ENCODE measurements at regions not wholly inside any gene's neighbourhood (a gene's known extent, or its start where the extent isn't known, plus 50 kb on each side); places are given as distances from the start of the nearest gene placed in this dataset.

DNA sequence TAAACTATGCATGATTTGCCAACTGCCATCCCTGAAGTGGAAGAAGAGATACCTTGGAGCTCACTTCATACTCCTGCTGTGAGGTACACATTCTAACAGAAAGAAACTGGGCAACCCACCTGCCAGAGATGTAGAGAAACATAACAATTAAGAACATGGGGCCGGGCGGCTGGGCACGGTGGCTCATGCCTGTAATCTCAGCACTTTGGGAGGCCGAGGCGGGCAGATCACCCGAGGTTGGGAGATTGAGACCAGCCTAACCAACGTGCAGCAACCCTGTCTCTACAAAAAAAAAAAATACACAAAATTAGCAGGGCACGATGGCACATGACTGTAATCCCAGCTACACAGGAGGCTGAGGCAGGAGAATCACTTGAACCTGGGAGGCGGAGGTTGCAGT, 402.6 kb upstream of the ANKRD30A start:
- H3K4me3 ChIP-seq = no peak overlapping the region
- TF ChIP-seq EP300 (IDR thresholded peaks at IDR 0.05) = no peak
- no peak for TF ChIP-seq POLR2A (IDR thresholded peaks at IDR 0.05)
- TF ChIP-seq, protein P1, sequence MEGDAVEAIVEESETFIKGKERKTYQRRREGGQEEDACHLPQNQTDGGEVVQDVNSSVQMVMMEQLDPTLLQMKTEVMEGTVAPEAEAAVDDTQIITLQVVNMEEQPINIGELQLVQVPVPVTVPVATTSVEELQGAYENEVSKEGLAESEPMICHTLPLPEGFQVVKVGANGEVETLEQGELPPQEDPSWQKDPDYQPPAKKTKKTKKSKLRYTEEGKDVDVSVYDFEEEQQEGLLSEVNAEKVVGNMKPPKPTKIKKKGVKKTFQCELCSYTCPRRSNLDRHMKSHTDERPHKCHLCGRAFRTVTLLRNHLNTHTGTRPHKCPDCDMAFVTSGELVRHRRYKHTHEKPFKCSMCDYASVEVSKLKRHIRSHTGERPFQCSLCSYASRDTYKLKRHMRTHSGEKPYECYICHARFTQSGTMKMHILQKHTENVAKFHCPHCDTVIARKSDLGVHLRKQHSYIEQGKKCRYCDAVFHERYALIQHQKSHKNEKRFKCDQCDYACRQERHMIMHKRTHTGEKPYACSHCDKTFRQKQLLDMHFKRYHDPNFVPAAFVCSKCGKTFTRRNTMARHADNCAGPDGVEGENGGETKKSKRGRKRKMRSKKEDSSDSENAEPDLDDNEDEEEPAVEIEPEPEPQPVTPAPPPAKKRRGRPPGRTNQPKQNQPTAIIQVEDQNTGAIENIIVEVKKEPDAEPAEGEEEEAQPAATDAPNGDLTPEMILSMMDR (IDR thresholded peaks at IDR 0.05) = no peak
- no peak for DNase-seq (ENCODE audit: low spot score in 2 of 2)
- peaks cover 0 to 11% (median 0%) of the 10 kb centered on the region in 4 donors for H3K4me1 ChIP-seq
- H3K36me3 ChIP-seq = no peaks in the 10 kb centered on the region
- WGBS, 2 donors = 95 to 98% methylated on average over 9 of the region's 9 CpGs
- H3K27me3 ChIP-seq = no peaks in the 10 kb centered on the region
- no peak overlapping the region for H3K27ac ChIP-seq
- H3K9me3 ChIP-seq = no peaks in the 10 kb centered on the region

DNA sequence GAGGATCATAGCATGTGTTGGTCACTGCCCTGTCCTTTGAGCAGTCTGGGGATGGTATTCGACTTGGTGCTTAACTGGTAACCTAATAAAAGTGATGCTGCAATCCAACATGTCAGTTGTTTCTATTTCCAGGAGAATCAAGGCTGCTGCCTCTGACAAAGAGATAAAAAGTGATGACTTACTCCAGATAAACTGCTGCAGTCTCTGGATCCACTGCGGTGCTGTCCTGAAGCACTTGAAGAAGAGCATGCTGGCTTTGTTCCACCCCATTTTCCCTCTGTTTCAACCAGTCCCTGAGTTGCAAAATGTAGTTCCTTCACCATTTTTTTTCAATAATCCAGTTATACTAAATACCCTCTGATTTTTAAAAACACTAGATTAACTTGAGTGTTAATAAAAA, 403.5 kb upstream of the ANKRD30A start:
- H3K4me3 ChIP-seq = no peak overlapping the region
- H3K36me3 ChIP-seq = no peaks in the 10 kb centered on the region
- no peak overlapping the region for H3K27ac ChIP-seq
- 42 to 67% methylated on average over 2 of the region's 2 CpGs for WGBS, 2 donors
- peaks cover 0 to 11% (median 0%) of the 10 kb centered on the region in 4 donors for H3K4me1 ChIP-seq
- DNase-seq (ENCODE audit: low spot score in 2 of 2) = no peak
- TF ChIP-seq POLR2A (IDR thresholded peaks at IDR 0.05) (no peak), EP300 (IDR thresholded peaks at IDR 0.05) (no peak)
- TF ChIP-seq, protein P1 (IDR thresholded peaks at IDR 0.05) = no peak
- no peaks in the 10 kb centered on the region for H3K9me3 ChIP-seq
- no peaks in the 10 kb centered on the region for H3K27me3 ChIP-seq

DNA sequence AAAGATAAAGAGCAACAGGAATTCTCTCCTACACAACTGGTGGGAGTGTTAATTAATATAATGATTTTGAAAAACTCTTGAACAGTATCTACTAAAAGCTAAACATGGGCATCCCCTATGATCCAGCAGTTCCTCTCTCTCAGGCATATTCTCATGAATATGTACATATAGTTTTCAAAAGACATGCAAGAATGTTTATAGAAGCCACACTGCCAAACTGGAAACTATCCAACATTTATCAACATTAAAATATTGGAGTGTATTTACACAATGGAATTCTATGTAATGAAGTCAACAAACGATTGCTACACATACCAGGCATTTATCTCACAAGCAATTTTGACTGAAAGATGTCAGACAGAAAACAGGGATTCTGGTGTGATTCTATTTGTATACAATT, 404.5 kb upstream of the ANKRD30A start:
- WGBS, 2 donors = 14 to 26% methylated on average over 1 of the region's 1 CpG

DNA sequence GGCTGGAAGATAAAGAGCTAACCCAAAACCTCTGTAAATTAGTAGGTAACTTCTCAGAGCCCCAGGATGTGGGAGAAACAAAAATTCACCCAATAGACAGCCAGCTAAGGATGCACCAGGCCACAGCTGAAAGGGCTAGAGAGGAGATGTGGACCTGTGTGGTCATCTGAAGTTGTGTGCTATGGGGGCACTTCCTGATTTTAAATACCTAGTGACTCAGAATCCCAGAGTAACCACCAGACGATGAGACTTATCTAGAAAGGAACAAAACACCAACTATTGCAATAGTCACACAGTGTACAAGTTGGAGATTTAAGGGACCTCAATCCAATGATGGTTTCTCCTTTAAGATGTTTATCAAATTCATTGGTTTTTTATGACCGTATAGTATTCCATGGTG, 408.3 kb upstream of the ANKRD30A start:
- no peak for DNase-seq (ENCODE audit: low spot score in 2 of 2)

More for the DNA sequence above, 404.5 kb upstream of the ANKRD30A start:
- TF ChIP-seq POLR2A (IDR thresholded peaks at IDR 0.05) (no peak), EP300 (IDR thresholded peaks at IDR 0.05) (no peak)
- TF ChIP-seq, protein P1 (IDR thresholded peaks at IDR 0.05) = no peak
- H3K27me3 ChIP-seq = no peaks in the 10 kb centered on the region
- H3K27ac ChIP-seq = no peak overlapping the region
- H3K36me3 ChIP-seq = no peaks in the 10 kb centered on the region
- H3K4me1 ChIP-seq = peaks cover 0 to 9% (median 0%) of the 10 kb centered on the region in 4 donors
- DNase-seq (ENCODE audit: low spot score in 2 of 2) = no peak
- no peaks in the 10 kb centered on the region for H3K9me3 ChIP-seq
- no peak overlapping the region for H3K4me3 ChIP-seq

DNA sequence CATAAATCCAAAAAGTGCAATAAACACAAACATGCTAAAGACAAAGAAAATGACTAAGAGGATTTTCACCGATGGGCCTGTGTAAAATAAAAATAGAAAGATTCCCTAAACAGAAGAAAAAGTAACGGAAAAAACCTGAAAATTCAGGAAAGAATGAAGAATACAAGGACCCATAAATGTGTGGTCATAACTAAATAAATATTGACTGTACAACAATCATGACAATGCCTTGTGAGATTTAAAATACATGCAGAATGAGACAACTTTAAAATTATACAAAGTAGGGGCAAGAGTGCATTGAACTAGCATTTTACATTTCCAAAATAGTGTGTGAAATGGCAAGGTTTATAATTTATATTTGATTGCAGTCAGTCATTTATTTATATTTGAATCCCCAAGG, 409.1 kb upstream of the ANKRD30A start:
- Histone ChIP-seq H3K27me3 (no peaks in the 10 kb centered on the region), H3K9me3 (no peaks in the 10 kb centered on the region), H3K4me1 (no peaks in the 10 kb centered on the region), H3K27ac (no peak overlapping the region), H3K36me3 (no peaks in the 10 kb centered on the region), H3K4me3 (no peak overlapping the region)
- TF ChIP-seq, protein P1 (IDR thresholded peaks at IDR 0.05) = no peak
- no peak for TF ChIP-seq EP300 (IDR thresholded peaks at IDR 0.05)
- TF ChIP-seq POLR2A (IDR thresholded peaks at IDR 0.05) = no peak
- 76 to 80% methylated on average over 2 of the region's 2 CpGs for WGBS, 2 donors
- no peak for DNase-seq (ENCODE audit: low spot score in 2 of 2)

More for the DNA sequence above, 408.3 kb upstream of the ANKRD30A start:
- no peaks in the 10 kb centered on the region for H3K36me3 ChIP-seq
- H3K4me1 ChIP-seq = no peaks in the 10 kb centered on the region
- 89 to 95% methylated on average over 2 of the region's 2 CpGs for WGBS, 2 donors
- no peaks in the 10 kb centered on the region for H3K9me3 ChIP-seq
- H3K27ac ChIP-seq = no peak overlapping the region
- H3K27me3 ChIP-seq = no peaks in the 10 kb centered on the region
- H3K4me3 ChIP-seq = no peak overlapping the region
- no peak for TF ChIP-seq EP300 (IDR thresholded peaks at IDR 0.05)

DNA sequence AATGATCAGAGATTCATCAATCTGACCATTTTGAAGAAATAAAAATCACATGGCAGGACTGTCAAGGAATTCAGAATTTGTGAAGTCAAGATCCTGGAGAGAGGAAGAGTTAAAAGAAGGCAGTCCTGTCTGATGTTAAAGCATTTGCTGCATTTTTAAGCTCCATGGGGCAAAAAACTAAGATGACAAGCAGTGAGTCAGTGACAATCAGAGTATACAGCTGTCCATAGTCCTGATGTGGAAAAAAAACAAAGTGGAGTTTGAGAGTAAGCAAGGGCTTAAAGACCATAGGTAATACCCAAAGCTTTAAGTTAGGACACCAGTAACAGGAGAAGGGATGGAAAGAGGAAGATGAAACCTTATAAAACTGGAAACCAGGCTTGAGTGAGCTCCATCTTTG, 412.7 kb upstream of the ANKRD30A start:
- TF ChIP-seq, protein P1 (IDR thresholded peaks at IDR 0.05) = no peak
- TF ChIP-seq POLR2A (IDR thresholded peaks at IDR 0.05) = no peak
- TF ChIP-seq EP300 (IDR thresholded peaks at IDR 0.05) = no peak
- Histone ChIP-seq H3K9me3 (no peaks in the 10 kb centered on the region), H3K4me1 (no peaks in the 10 kb centered on the region), H3K36me3 (no peaks in the 10 kb centered on the region), H3K27me3 (no peaks in the 10 kb centered on the region), H3K4me3 (no peak overlapping the region), H3K27ac (no peak overlapping the region)
- no peak for DNase-seq (ENCODE audit: low spot score in 2 of 2)
